WTC11 (cell line): ENCODE measurements at regions not wholly inside any gene's neighbourhood (a gene's known extent, or its start where the extent isn't known, plus 50 kb on each side); places are given as distances from the start of the nearest gene placed in this dataset.

Experiments used
- FOXK1 ChIP-seq: sonication (generic); formaldehyde crosslinking; IDR thresholded peaks from 2 replicates; pipeline ENCODE4 v1.8.0; 2022; ENCODE audit warnings: mild to moderate bottlenecking, moderate library complexity, missing genetic modification reagents
- IRF2 ChIP-seq: sonication (generic); formaldehyde crosslinking; IDR thresholded peaks from 2 replicates; pipeline ENCODE4 v1.8.0; 2022; ENCODE audit warnings: low read depth, missing genetic modification reagents, borderline replicate concordance
- NFE2L1 ChIP-seq: sonication (generic); formaldehyde crosslinking; IDR thresholded peaks from 2 replicates; pipeline ENCODE4 v1.8.1; 2023; ENCODE audit warnings: missing genetic modification reagents
- NR1H2 ChIP-seq: sonication (generic); formaldehyde crosslinking; IDR thresholded peaks from 2 replicates; pipeline ENCODE4 v1.9.0; 2021; ENCODE audit warnings: mild to moderate bottlenecking, moderate library complexity, missing genetic modification reagents
- TF ChIP-seq, protein P1 (sequence below): fragments of 200-600 bp; IDR thresholded peaks from 2 replicates; pipeline ENCODE4 v1.8.0; 2022; ENCODE audit warnings: antibody characterized with exemption
- TF ChIP-seq, protein P2 (sequence below): sonication (generic); formaldehyde crosslinking; IDR thresholded peaks from 2 replicates; pipeline ENCODE4 v1.8.0; 2022; ENCODE audit warnings: missing genetic modification reagents
- TF ChIP-seq, protein P3 (sequence below): sonication (generic); formaldehyde crosslinking; IDR thresholded peaks from 2 replicates; pipeline ENCODE4 v1.8.1; 2023; ENCODE audit warnings: mild to moderate bottlenecking, missing genetic modification reagents, moderate library complexity
- TF ChIP-seq, protein P4 (sequence below): sonication (generic); formaldehyde crosslinking; conservative IDR thresholded peaks from 2 replicates; pipeline ENCODE4 v1.8.1; 2022; ENCODE audit warnings: mild to moderate bottlenecking, missing genetic modification reagents

DNA sequence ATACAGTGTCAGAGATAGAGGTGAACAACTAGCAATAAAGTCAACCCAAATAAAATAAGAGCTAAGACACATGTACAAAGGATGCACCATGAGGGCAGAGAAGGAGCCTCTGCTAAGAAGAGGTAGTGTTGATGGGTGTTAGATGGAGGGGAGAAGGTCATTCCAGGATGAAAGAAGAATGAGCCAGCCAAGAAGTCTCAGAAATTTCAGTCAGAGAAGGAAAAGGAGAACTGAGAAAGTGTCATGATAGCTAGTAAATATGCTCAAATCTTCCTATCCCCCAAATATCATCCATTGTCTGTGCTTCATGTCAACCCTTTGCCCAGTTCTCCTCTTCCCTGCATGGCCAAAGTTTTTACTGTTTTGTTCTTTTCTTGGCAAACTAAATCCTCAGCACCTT lies 225.2 kb upstream of the BTG1 start:
- no peak for TF ChIP-seq NR1H2
- TF ChIP-seq, protein P1, sequence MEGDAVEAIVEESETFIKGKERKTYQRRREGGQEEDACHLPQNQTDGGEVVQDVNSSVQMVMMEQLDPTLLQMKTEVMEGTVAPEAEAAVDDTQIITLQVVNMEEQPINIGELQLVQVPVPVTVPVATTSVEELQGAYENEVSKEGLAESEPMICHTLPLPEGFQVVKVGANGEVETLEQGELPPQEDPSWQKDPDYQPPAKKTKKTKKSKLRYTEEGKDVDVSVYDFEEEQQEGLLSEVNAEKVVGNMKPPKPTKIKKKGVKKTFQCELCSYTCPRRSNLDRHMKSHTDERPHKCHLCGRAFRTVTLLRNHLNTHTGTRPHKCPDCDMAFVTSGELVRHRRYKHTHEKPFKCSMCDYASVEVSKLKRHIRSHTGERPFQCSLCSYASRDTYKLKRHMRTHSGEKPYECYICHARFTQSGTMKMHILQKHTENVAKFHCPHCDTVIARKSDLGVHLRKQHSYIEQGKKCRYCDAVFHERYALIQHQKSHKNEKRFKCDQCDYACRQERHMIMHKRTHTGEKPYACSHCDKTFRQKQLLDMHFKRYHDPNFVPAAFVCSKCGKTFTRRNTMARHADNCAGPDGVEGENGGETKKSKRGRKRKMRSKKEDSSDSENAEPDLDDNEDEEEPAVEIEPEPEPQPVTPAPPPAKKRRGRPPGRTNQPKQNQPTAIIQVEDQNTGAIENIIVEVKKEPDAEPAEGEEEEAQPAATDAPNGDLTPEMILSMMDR, result no peak
- TF ChIP-seq IRF2 (CRISPR knock-in tag), result no peak
- no peak for TF ChIP-seq NFE2L1 (CRISPR knock-in tag)
- TF ChIP-seq, protein P2, sequence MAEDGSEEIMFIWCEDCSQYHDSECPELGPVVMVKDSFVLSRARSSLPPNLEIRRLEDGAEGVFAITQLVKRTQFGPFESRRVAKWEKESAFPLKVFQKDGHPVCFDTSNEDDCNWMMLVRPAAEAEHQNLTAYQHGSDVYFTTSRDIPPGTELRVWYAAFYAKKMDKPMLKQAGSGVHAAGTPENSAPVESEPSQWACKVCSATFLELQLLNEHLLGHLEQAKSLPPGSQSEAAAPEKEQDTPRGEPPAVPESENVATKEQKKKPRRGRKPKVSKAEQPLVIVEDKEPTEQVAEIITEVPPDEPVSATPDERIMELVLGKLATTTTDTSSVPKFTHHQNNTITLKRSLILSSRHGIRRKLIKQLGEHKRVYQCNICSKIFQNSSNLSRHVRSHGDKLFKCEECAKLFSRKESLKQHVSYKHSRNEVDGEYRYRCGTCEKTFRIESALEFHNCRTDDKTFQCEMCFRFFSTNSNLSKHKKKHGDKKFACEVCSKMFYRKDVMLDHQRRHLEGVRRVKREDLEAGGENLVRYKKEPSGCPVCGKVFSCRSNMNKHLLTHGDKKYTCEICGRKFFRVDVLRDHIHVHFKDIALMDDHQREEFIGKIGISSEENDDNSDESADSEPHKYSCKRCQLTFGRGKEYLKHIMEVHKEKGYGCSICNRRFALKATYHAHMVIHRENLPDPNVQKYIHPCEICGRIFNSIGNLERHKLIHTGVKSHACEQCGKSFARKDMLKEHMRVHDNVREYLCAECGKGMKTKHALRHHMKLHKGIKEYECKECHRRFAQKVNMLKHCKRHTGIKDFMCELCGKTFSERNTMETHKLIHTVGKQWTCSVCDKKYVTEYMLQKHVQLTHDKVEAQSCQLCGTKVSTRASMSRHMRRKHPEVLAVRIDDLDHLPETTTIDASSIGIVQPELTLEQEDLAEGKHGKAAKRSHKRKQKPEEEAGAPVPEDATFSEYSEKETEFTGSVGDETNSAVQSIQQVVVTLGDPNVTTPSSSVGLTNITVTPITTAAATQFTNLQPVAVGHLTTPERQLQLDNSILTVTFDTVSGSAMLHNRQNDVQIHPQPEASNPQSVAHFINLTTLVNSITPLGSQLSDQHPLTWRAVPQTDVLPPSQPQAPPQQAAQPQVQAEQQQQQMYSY (CRISPR knock-in tag), result no peak
- TF ChIP-seq, protein P3, sequence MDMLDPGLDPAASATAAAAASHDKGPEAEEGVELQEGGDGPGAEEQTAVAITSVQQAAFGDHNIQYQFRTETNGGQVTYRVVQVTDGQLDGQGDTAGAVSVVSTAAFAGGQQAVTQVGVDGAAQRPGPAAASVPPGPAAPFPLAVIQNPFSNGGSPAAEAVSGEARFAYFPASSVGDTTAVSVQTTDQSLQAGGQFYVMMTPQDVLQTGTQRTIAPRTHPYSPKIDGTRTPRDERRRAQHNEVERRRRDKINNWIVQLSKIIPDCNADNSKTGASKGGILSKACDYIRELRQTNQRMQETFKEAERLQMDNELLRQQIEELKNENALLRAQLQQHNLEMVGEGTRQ, result no peak
- TF ChIP-seq, protein P4, sequence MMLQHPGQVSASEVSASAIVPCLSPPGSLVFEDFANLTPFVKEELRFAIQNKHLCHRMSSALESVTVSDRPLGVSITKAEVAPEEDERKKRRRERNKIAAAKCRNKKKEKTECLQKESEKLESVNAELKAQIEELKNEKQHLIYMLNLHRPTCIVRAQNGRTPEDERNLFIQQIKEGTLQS (CRISPR knock-in tag), result no peak
- TF ChIP-seq FOXK1, result no peak
